ENCODE measurements at regions not wholly inside any gene's neighbourhood (a gene's known extent, or its start where the extent isn't known, plus 50 kb on each side); places are given as distances from the start of the nearest gene placed in this dataset.

DNA sequence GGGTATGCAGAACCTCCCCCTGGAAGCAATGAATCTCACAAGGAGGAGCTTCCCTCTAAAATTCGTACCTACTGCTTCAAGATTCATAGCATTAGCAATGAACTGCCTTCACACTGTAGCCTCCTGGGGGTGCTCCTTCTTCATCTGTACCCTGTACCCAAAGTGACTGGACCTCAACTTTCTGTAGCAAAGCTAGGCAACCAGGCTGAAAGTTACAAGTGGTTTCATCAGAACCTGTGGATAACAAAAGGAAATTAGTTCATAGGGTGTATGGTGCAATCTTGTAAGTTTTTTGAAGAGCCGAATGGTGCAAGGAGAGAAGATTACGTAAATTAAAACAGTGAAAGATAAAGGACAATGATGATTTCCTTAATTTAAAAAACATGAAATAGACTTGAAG, 1541.7 kb upstream of the FLRT2 start:
- no peak for DNase-seq

DNA sequence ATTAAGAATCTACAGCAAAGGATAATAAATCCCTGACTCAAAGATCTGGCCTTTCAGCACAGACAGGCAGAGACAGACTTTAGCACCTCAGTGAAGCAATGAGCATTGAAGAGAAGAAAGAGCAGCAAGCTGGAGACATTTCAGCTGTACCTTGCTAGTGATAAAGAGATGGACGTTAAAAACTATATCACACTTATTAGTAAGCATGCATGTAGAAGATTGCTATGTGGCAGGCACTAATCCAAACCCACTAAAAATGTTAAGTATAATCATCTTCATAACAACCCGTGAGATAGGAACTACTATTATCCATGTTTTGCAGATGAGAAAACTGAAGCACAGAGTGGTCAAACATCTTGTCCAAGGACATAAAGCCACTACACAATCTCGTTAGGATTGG, 1538.3 kb upstream of the FLRT2 start:
- no peak for DNase-seq

DNA sequence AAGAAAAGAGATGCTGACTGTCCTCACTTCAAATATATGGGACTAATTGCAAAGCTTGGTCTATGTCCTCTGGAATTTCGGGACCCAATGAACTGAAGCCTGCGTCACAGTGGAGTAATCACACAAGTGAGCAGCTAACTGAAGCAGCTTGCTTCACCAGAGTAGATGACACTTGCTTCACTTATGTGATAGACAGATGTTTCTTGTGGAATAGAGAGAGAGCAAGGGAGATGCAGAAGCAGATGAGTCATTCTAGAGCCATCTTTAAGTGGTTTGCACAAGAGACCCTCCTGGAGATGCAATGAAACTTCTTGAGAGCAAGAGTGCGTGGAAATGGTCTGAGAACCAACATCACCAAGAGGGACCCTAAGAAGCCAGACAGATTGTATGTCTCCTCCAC, 1537.1 kb upstream of the FLRT2 start:
- no peak for DNase-seq

DNA sequence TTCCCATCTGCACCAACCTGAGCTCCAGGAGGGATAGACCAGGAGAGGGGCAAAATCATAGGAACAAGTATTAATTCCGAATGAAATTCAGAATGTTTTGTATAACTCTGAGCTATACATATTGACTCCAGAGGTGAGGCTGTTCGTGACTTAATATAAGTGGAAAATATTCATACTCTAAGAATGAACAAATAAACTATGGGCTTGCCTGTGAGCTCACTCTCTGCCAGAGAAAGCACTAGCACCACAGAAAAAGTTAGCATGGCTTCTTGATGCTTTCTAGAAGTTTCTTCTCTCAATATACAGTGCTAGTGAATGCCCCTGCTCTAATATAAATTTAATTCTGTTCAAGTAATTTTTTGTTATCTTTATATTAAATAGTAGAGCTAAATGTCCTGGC, 1536.4 kb upstream of the FLRT2 start:
- DNase-seq, result no peak

DNA sequence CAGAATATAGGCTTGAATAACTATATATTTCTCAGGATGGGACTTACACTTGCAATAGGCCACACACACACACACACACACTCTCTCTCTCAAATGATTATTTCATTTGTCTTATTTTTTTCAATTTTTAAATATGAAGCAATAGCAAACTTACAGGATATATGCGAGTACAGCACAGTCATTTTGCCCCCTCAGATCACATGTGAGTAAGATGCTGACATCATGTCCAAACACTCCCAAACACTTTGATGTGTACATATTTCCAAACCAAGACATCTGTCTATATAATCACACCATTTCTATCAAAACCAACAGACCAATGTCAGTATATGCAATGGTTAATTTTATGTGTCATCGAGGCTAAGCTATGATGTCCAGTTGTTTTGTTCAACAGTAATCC, 1535.9 kb upstream of the FLRT2 start:
- no peak for DNase-seq

DNA sequence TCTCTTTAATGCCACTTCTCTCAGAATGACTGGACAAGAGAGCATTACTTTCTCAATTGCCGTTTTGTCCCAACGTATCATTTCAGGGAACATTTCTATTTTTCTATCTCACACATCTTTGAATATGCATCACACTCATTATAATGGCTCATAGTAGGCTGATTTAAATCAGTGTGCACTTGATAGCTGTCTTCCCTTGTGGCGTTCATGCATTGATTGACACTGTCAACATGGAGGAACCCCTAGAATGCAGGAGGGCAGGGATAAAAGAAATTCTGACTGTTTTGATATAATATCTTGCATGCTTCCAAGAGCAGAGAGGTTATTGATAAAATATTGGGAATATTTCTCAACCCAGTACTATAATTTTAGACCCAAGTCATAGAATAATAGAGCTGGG, 1528.9 kb upstream of the FLRT2 start:
- DNase-seq, result no peak

DNA sequence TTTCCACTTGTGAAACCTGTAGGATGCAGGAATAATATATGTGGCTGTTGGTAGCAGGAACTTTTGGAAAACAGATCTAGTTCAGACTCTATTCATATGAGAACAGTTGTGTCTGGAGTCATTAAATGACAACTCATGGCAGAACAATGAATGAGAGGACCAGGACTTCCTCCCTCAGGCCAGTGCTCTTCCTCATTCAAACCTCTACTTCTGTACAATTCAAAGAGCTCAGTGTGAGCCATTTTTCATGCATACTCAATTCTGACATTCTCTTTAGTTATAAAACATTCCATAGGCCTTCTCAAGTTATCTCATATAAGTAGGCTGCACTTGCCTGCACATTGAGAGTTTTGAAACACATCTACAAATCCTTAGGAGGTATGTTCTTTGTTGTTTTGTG, 1526.6 kb upstream of the FLRT2 start:
- DNase-seq, result no peak

DNA sequence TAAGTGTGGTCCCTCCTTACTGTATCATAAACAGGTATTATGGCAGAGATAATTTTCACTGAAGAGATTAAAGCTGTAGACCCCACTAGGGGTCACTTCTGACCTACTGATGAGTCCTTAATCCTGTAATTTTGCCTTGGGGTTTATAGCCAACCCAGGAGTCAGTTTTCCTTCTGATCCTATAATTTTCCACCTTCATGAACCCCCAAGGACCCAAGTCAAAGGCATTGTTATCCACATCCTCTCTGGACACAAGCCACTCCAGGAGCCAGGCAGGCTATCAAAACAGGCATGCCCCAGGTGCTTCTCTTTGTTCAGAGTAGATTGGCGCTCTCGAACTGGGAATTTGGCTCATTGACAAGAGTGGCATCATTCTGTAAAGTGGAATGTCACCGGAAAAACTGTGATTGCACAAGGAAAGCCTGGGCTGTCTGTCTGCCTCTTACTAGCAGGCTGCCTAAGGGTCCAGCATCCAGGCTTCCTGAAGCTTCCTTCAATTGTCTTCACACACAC, 1523.2 kb upstream of the FLRT2 start:
- no peak for DNase-seq

DNA sequence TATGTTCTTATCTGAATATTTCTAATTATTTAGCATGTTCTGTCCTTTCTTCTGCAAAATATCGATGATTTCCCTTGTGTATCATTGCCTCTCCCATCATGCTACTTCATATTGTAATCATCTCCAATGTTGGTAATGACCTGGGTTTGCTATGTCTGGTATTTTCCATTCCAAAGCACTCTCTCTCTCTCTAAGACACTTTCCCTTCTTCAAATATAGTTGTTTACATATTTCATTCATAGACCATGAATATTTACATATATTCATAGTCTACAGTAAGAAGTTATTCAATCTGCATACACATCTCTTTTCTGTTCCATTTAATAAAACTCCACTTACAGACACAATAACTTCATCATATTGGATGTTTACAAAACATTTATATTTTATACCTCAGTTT, 1516.5 kb upstream of the FLRT2 start:
- DNase-seq, result no peak

DNA sequence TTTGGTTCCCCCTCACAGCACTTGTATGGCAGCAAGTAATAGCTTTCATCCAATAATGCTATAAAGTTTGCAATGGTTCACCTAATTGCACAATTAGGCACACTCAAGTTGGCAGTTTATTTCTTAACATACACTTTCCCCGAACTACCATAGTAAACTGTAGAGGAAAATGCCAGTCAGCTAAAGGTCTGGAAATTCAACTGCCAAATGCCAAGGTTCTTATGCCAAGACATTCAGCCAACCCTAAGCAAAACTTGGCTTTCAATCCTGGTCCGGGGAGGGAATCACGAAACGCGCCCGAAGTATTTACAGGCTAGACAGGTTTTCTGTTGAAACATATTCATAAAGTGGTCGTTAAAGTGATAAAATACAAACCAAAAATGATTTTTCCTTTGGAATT, 1512.4 kb upstream of the FLRT2 start:
- DNase-seq, result no peak

DNA sequence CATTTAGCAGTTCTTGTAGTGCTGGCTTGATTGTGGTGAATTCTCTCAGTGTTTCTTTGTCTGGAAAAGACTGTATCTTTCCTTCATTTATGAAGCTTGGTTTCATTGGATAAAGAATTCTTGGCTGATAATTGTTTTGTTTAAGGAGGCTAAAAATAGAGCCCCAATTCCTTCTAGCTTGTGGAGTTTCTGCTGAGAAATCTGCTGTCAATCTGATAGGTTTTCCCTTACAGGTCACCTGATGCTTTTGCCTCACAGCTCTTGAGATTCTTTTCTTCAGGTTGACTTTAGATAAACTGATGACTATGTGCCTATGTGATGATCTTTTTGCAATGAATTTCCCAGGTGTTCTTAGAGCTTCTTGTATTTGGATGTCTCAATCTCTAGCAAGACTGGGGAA, 1508.5 kb upstream of the FLRT2 start:
- no peak for DNase-seq

DNA sequence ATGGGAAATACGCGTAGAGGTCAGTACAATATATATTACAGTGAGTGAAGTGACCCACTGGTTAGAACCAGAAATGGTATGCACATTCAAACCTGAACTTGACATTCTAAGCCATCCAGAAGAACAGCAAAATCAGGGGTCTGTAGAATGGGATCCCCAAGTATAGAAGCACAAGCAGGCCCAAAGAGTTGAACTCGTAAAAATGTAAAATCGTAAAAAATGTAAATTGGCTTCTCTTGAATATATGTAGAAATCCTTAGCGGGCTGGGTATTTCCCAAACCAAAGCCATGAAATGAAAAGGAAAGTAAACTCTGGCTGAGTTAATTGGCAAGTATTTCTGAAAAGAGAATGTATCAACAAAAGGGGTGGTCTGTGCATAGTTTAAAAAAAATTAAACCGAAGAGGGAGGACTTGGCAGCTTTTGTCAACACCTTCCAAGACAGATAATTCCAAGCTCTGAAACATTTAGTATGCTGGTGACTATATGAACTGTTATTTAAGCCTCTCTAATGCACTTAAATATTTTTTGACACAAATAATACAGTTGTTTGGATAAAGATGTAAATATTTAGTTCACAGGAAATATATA, 1505.6 kb upstream of the FLRT2 start:
- no peak for DNase-seq

DNA sequence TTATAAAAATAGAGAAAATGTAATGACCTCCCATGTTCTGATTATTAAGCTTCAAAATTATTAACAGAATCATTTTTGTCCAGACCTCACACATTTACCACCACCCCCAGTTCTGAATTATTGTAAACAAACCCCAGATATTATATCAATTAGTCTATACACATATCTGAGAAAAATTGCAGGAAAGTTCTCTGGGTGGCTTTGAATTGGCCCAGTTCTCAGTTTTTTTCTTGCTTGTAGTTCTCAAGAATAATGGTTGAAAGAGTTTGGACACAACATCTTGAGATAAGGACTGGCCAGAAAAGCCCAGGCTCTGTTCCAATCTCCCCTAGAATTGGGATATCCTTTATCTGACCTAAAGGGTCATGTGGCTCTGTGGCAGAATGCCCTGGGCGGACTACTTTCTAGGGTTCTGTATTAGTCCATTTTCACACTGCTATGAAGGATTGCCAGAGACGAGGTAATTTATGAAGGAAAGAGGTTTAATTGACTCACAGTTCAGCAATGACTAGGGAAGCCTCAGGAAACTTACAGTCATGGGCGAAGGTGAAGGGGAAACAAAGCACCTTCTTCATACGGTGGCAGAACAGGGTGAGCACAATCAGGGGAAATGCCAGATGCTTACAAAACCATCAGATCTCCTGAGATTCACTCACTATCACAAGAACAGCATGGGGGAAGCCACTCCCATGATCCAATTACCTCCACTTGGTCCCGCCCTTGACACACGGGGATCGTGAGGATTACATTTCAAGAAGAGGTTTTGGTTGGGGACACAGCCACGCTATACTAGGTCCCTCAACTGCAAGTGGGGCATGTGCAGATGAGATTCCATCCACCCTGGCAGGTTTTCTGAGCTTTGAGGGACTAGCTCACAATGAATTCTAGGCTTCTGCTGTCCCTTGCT, 1504.6 kb upstream of the FLRT2 start:
- no peak for DNase-seq

DNA sequence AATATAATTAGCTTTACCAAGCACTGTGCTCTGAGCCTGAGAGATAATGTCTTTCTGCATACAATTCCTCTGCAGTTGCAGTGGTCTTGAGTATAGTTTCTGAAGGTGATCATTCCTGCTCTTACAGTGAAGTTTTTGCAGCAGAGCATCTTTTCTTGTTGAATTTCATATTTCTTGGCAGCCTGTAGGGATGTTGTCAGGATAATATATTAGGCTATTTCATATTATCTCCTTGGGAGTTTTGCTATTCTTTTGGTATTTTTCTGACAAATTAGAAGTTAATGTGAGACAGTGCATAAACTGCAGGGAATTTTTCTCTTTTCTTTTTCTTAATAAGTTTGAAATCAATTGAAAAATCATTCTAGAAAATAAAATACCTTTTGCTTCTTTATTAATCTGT, 1502.6 kb upstream of the FLRT2 start:
- no peak for DNase-seq

DNA sequence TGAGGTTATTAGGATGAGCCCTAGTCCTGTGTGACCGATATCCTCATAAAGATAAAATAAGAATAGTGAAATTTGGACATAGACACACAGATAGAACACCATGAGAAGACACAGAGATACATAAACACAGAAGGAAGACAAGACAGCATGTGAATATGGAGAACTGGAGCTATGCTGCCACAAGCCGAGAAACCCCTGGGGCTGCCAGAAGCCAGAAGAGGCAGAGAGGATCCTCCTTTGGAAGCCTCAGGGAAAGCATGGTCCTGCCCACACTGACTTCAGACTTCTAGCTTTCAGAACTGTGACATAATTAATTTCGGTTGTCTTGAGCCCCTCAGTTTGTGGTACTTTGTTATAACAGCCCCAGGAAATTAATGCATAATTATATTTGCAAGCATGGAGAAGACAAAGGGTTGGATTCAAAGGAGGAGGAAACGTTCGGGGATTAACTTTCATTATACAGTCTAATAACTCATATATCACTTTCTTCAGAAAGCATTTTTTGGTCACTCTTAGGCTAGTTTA, 1501.8 kb upstream of the FLRT2 start:
- DNase-seq, result no peak

DNA sequence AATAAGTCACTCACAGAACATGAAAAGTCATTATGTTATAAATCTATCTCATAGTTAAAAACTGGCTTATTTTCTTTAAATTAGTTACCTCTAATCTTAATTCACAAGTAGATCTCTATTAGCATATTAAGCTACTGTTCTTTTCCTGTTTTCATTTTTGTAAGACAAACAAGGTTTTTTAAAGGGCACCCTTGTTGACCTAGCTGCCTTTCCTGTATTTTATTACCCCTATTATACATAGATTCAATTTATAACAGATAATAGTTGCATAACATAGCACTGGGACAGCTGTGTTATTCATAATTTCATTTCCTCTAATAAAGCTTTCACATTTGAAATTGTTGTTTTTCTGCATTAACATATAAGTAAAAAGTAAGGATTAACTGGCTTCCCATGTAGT, 1500.7 kb upstream of the FLRT2 start:
- no peak for DNase-seq

DNA sequence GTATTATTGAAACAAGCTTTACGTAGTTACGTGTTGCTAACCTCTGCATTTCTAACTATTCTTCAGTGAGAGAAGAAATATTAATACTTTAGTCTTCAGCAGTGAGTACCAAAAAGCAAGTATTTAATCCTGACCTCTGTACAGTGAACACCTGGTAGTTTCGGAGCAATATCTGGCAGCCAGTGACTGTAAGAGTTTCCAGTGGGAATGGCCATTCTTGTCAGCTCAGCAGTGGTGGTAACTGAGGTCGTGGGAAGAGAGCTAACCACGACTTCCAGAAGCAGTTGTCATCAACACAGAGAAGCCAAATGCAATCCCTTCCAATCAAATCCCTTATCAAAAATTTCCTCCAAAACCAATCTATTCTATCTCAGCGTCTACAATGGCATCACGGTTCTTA, 1500.2 kb upstream of the FLRT2 start:
- no peak for DNase-seq

DNA sequence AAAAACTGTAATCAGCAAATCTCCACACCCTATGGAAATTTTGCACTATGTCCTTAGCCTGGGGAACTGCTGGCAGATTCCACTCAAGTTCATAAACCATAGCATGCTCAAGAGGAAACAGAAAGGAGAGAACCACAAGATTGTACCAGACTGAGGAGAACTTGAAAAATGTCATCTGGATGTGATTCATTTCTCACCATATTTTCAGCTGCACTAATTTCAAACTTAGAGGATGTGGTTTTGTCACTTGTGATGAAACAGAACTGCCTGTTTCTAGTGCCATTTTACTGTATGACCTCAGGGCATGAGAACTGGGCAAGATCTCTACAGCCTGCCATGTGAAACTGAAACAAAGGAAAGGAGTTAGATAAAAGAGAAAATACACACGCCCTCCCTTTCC, 1493.1 kb upstream of the FLRT2 start:
- no peak for DNase-seq

DNA sequence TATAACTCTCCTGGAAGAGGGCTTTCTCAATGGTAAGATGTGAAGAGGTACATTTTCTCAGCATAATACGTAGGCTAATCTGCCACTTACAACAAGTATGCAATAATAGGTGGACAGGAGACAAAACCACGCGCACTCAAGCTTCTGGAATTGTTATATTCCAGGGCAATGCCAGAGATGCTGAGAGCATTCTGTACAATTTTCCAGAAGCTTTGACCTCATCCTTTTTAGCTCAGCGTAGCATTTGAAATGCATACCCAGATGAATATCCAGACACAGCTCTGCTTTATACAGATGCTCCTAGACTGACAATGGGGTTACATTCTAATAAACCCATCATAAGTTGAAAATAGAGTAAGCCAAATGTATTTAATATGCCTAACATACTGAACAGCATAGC, 1492.4 kb upstream of the FLRT2 start:
- no peak for DNase-seq

DNA sequence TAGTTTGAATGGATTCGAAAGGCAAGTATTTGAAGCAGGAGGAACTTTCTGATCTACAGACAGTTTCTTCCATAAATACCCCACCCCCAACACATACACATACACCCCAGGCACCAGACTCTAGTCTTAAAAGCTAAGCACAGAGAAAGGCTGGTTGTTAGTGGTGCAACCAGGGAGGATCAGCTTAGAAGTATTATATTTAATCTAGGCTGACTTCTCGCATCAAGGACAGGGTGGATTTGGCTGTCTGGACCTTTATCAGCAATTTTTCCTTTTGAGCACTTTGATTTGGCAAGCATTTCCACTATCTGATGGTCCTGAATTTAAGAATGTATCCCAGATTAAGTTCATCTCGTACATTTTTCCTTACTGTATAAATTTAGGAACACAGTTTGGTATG, 1489.8 kb upstream of the FLRT2 start:
- DNase-seq, result no peak

DNA sequence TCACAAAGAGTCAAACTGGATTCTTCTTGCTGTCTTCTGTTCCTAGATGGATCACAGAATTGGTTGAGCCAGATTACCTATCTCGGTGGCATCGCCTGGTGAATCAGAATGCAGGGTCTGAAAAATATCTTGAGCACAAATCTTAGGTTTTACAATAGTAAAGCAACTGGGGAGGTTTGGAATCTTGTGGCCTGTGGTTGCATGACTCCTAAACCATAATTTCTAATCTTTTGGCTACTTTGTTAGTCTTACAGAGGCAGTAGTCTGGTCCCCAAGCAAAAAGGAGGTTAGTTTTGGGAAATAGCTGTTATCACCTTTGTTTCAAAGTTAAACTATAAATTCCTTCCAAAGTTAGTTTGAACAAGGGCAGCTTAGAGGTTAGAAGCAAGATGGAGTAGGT, 1488.5 kb upstream of the FLRT2 start:
- DNase-seq, result no peak

DNA sequence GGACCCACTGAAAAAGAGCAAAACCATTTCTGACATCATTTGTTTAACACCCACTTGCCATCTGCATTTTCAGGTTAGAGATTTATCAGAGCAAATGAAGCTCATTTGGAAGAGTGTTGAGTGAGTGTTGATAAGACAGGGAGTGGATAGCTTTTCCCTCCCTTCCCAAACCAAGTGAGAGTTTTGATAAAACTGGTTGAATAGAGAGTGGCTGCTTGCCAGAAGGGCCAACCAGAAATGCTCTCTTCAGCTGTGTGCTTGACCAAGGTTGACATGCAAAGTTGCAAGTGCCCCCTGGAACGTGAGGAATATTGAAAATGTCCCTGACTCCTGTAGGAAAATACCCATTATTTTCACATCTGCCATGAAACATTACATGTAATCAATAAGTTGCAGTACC, 1487.0 kb upstream of the FLRT2 start:
- DNase-seq, result no peak

DNA sequence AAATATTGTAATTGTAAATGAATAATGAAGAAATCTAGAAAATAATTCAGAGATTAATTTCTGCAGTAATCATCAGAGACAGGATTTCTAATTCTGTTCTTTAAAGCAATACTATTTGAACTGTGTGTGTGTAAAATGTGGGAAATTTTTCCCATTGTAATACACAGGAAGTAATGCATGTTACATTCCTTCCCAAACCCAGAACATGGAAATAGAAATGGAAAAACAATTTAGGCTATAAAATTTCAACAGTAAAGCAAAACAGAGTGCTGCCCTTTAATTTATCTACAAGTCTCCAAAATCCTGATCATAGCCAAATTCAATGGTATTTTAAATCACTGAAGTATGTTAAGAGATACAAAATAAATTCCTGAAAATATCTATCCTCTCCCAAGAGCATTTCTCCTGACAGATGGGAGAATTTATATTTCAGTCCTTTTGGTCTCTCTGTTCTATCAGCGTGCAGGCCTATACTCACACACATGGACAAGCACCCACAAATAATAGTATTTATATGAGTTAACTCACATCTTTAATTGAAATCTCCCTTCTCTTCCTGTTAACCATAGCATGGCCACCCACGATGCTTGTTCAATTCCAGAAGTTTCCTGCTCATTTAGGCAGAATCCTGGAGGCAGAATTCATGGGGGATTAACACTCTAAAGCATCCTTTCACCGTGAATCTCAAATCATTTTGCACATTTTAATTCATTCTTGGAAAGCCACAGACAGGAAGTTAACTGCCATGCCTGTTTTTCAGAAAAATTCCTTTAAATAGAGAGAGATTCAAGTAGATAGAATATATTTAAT, 1465.4 kb upstream of the FLRT2 start:
- no peak for DNase-seq

DNA sequence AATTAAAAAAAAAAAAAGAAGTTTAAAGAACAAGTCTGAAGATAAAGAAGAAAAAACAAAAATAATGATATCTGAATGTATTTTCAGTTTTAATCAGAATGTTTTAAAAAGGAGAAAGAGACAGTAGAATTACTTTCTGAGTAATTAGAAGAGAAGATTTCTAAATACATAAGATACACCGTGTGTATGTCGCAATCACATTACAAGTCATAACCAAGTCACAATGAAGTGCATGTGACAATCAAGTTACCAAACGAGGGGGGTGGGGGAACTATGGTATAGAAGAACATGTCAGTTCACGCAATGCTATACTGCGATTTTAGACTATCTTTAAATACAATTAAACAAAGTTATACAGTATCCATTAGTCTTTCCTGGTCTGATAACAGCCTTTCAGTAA, 1464.1 kb upstream of the FLRT2 start:
- no peak for DNase-seq

Data from kidney glomerular epithelial cell (primary cell).